Erythroblast (primary cell): ENCODE measurements at regions not wholly inside any gene's neighbourhood (a gene's known extent, or its start where the extent isn't known, plus 50 kb on each side); places are given as distances from the start of the nearest gene placed in this dataset.

Experiments
- GATA1 ChIP-seq: IDR thresholded peaks from 2 replicates; pipeline ENCODE4 v1.6.1; 2011; ENCODE audit warnings: low read depth, mild to moderate bottlenecking, control low read depth, low read length, moderate library complexity
- POLR2A ChIP-seq: IDR thresholded peaks from 2 replicates; pipeline ENCODE4 v1.6.1; 2011; ENCODE audit warnings: mild to moderate bottlenecking, low read length

DNA sequence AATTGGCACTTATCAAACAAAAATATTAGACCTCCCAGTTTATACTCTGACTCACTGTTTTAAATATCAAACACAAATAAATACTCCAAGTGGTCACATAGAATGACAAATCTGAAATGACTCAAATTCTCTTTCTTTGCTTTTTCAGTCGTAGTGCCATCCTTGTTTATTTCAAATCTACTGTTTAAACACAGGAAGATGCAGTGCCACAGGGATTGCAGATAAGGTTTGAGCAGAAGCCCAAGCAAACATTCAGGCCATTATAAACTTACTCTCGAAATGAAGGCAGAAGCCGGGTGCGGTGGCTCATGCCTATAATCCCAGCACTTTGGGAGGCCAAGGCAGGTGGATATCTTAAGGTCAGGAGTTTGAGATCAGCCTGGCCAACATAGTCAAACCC is 255.4 kb upstream of the PLXNA2 start:
- TF ChIP-seq POLR2A, result no peak
- TF ChIP-seq GATA1, result no peak
